GM12891 (cell line): ENCODE measurements at regions not wholly inside any gene's neighbourhood (a gene's known extent, or its start where the extent isn't known, plus 50 kb on each side); places are given as distances from the start of the nearest gene placed in this dataset.

Source experiments
- PAX5 ChIP-seq: IDR thresholded peaks from 2 replicates; pipeline ENCODE4 v1.6.1; 2011; ENCODE audit warnings: low read length, moderate library complexity, mild to moderate bottlenecking; ENCODE audit not compliant: insufficient read depth, severe bottlenecking
- POLR2A ChIP-seq: IDR thresholded peaks from 2 replicates; pipeline ENCODE4 v1.6.1; 2011; ENCODE audit warnings: low read depth, low read length, control low read depth
- POLR2AphosphoS5 ChIP-seq: IDR thresholded peaks from 2 replicates; pipeline ENCODE4 v1.6.1; 2011; ENCODE audit warnings: low read depth, low read length, control low read depth
- POU2F2 ChIP-seq: IDR thresholded peaks from 2 replicates; pipeline ENCODE4 v1.6.1; 2011; ENCODE audit warnings: low read depth, mild to moderate bottlenecking, control low read depth, low read length, moderate library complexity
- TAF1 ChIP-seq: IDR thresholded peaks from 2 replicates; pipeline ENCODE4 v1.6.1; 2011; ENCODE audit warnings: low read depth, low read length, control low read depth

DNA sequence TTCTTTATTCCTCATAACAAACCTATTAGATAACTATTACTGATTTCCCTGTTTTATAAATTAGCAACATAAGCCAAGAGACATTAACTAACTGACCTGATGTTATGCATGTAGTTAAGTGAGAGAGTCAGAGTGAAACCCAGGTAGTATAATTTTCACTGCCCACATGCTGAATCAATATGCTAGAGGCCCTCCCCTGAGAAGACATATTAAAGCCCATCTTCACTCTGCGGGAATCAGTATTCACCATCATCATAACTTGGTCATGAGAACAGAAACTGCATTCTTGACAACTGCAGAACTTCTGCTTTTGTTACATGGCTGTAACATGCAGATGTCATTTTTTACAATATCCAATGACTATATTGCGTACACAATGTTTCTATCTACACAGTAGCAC lies 1324.3 kb downstream of the ARAP2 start:
- TF ChIP-seq POLR2A (no peak), TAF1 (no peak), POLR2AphosphoS5 (no peak), PAX5 (no peak), POU2F2 (no peak)
